ENCODE measurements at regions not wholly inside any gene's neighbourhood (a gene's known extent, or its start where the extent isn't known, plus 50 kb on each side); places are given as distances from the start of the nearest gene placed in this dataset.
A peak's percentile ranks its signal among the peaks of the same experiment; 100 is the strongest.
"Not testable (repeated sequence)": the region's sequence is repeated elsewhere in the genome, so short reads cannot be mapped to it uniquely, and the experiment has no call there.

DNA sequence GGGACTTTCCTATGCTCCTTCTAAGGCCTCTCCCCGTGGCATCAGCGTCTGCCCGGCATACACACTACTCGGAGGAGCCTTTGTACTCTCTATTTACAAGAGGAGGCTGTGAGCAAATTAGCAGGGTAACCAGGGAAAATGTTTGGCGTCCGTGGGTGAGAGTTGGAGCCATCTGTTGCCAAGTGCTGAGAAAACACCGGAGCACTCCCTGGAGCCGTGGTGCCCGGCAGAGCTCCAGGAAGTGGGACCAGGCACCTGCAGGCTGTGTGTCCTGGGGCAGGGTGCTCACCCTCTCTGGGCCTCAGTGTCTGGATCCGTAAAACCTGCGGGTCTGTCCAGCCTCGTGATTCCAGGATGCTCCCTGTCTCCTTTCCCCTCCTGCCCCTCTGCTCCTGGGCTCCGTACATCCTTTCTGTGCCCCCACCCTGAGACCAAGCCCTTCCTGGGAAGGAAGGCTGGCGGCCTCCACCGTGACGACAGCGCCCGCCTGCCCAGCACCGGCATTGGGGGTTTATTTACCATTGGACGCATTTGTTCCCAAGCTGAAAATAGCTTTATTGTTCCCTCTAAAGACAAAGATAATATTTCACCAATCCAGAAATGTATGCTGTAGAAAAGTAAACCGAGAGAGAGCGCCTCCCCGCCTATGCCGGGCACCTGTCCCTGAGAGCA, 174.4 kb downstream of the ZNF479 start:
- H3K27me3 ChIP-seq (ENCODE audit: control insufficient read depth in 1 of 2, insufficient read depth in 2 of 2, low read length in 1 of 2); H3K4me1 ChIP-seq (ENCODE audit: control insufficient read depth in 1 of 2, insufficient read depth in 2 of 2, low read length in 2 of 2); intact Hi-C loops (cut with DNase I); H3K4me3 ChIP-seq (ENCODE audit: low read length in 2 of 2); H3K9me3 ChIP-seq (ENCODE audit: control insufficient read depth, low read length); H3K27ac ChIP-seq (ENCODE audit: low read depth in 1 of 2, low read length in 2 of 2); H3K36me3 ChIP-seq (ENCODE audit: control insufficient read depth in 1 of 2, insufficient read depth in 2 of 2, low read length in 1 of 2): not testable (repeated sequence)
- ATAC-seq (ENCODE audit: low FRiP score) (peak; percentile 34), DNase-seq (peak in 1 of 2 donors; percentile 10)
- 86 to 94% methylated on average over 11 to 13 of the region's 24 CpGs for WGBS, 2 donors

- DNase-seq; H3K9me3 ChIP-seq (ENCODE audit: control insufficient read depth, low read length); intact Hi-C loops (cut with DNase I); H3K36me3 ChIP-seq (ENCODE audit: control insufficient read depth in 1 of 2, insufficient read depth in 2 of 2, low read length in 1 of 2); H3K27me3 ChIP-seq (ENCODE audit: control insufficient read depth in 1 of 2, insufficient read depth in 2 of 2, low read length in 1 of 2); H3K27ac ChIP-seq (ENCODE audit: low read depth in 1 of 2, low read length in 2 of 2); H3K4me3 ChIP-seq (ENCODE audit: low read length in 2 of 2); H3K4me1 ChIP-seq (ENCODE audit: control insufficient read depth in 1 of 2, insufficient read depth in 2 of 2, low read length in 2 of 2); ATAC-seq (ENCODE audit: low FRiP score): not testable (repeated sequence)
- 85 to 89% methylated on average over 2 to 3 of the region's 4 CpGs for WGBS, 2 donors
These were observed 175.2 kb downstream of the ZNF479 start for GRCh38 chr7:56957086-56957485.

DNA sequence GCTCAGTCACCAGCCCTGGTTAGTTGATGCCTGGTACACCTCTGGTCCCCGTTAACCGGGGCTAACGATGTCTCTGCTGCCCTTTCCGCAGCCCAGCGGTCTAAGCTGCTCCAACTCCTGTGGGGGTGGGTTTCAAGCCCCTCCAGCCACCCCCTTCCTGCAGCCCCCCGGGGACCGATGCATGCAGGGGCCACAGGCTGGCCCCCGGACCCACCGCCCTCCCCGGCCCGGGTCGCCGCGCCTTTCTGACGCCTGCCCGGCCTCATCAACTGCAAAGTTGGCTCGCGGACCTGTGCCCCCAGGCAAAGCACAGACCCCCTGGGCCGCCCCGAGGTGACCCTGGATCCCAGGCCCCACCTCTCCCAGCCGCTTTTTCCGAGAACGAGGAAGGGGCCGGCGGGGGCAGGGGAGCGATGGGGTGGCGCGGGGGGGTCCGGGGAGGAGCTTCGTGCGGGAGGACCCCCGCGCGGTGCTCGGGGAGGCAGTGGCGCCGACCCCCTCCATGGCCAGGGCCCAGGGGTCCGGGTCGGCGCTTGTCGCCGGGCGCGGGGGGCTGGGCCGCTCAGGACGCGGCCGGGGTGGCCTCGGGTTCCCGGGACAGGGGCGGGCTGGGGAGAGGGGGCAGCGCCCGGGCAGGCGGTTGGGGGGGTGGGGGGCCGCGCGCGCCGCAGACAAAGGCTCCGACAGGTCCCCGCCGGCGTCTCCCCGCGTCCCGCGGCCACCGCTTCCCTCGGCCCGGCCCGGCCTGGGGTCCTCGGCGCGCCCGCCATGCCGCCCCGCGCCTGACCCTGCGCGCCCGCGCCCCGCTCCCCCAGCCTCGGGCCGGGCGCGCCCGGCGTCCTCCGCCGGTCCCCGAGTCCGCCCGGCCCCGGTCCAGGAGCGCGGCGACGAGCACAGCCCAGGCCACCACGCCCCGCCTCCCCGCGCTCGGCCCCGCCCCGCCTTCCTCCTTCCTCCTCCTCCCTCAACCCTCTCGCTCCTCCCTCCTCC, 183.6 kb downstream of the ZNF479 start:
- intact Hi-C loops (cut with DNase I); H3K9me3 ChIP-seq (ENCODE audit: control insufficient read depth, low read length); H3K27ac ChIP-seq (ENCODE audit: low read depth in 1 of 2, low read length in 2 of 2); H3K4me3 ChIP-seq (ENCODE audit: low read length in 2 of 2); H3K36me3 ChIP-seq (ENCODE audit: control insufficient read depth in 1 of 2, insufficient read depth in 2 of 2, low read length in 1 of 2); H3K27me3 ChIP-seq (ENCODE audit: control insufficient read depth in 1 of 2, insufficient read depth in 2 of 2, low read length in 1 of 2); H3K4me1 ChIP-seq (ENCODE audit: control insufficient read depth in 1 of 2, insufficient read depth in 2 of 2, low read length in 2 of 2); DNase-seq; ATAC-seq (ENCODE audit: low FRiP score): not testable (repeated sequence)
- 55 to 57% methylated on average over 16 to 19 of the region's 107 CpGs for WGBS, 2 donors

DNA sequence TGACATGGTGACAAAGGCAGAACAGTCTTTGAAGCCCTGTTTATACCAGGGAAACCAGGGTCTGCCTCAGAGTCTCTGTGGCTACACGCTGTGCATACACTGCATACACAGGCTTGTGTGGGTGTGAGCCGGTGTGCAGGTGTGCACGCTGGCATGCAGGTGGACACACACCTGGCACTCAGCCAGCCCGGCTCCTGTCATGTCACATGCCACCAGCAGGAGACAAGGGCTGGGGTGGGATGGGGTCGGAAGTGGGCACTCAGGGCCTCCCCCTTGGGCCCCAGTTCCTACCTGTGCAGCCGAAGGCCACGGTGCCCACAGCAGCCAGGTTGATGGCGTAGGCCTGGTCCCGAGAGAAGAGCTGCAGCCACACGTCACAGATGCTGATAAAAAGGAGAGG, 192.2 kb downstream of the ZNF479 start:
- H3K4me1 ChIP-seq (ENCODE audit: control insufficient read depth in 1 of 2, insufficient read depth in 2 of 2, low read length in 2 of 2); intact Hi-C loops (cut with DNase I); H3K27ac ChIP-seq (ENCODE audit: low read depth in 1 of 2, low read length in 2 of 2); H3K36me3 ChIP-seq (ENCODE audit: control insufficient read depth in 1 of 2, insufficient read depth in 2 of 2, low read length in 1 of 2); H3K4me3 ChIP-seq (ENCODE audit: low read length in 2 of 2); H3K27me3 ChIP-seq (ENCODE audit: control insufficient read depth in 1 of 2, insufficient read depth in 2 of 2, low read length in 1 of 2); ATAC-seq (ENCODE audit: low FRiP score); DNase-seq; H3K9me3 ChIP-seq (ENCODE audit: control insufficient read depth, low read length): not testable (repeated sequence)
- WGBS, 2 donors = 87 to 97% methylated on average over 4 of the region's 10 CpGs

DNA sequence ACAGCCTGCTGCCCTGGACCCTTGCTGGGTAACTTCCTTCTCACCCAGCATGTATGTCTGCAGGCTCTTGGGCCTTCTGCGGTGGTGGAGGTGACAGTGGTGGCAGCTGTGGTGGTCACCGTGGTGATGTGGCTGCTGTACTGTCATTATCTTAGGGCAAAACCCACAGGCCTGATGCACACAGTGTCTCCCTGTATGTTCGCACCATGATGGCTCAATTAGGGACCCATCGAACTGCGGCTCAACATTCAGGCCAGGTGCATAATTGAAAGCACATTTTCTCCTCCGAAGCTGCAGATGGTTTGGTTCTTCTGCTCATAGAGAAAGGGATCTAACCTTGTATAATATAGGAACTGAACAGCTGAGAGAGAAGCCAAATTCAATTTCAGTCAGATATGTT, 208.3 kb downstream of the ZNF479 start:
- H3K36me3 ChIP-seq (ENCODE audit: control insufficient read depth in 1 of 2, insufficient read depth in 2 of 2, low read length in 1 of 2); H3K27ac ChIP-seq (ENCODE audit: low read depth in 1 of 2, low read length in 2 of 2); H3K4me1 ChIP-seq (ENCODE audit: control insufficient read depth in 1 of 2, insufficient read depth in 2 of 2, low read length in 2 of 2); H3K27me3 ChIP-seq (ENCODE audit: control insufficient read depth in 1 of 2, insufficient read depth in 2 of 2, low read length in 1 of 2); H3K4me3 ChIP-seq (ENCODE audit: low read length in 2 of 2); DNase-seq; ATAC-seq (ENCODE audit: low FRiP score); H3K9me3 ChIP-seq (ENCODE audit: control insufficient read depth, low read length); intact Hi-C loops (cut with DNase I): not testable (repeated sequence)
- 81 to 84% methylated on average over 4 of the region's 6 CpGs for WGBS, 2 donors

GRCh38 chr7:56910973-56911372, 221.3 kb downstream of the ZNF479 start:
- H3K27me3 ChIP-seq (ENCODE audit: control insufficient read depth in 1 of 2, insufficient read depth in 2 of 2, low read length in 1 of 2); H3K4me3 ChIP-seq (ENCODE audit: low read length in 2 of 2); H3K4me1 ChIP-seq (ENCODE audit: control insufficient read depth in 1 of 2, insufficient read depth in 2 of 2, low read length in 2 of 2); H3K9me3 ChIP-seq (ENCODE audit: control insufficient read depth, low read length); intact Hi-C loops (cut with DNase I); ATAC-seq (ENCODE audit: low FRiP score); H3K36me3 ChIP-seq (ENCODE audit: control insufficient read depth in 1 of 2, insufficient read depth in 2 of 2, low read length in 1 of 2); DNase-seq; H3K27ac ChIP-seq (ENCODE audit: low read depth in 1 of 2, low read length in 2 of 2): not testable (repeated sequence)
- 66 to 74% methylated on average over 5 to 6 of the region's 8 CpGs for WGBS, 2 donors

- intact Hi-C loops (cut with DNase I); DNase-seq; H3K27ac ChIP-seq (ENCODE audit: low read depth in 1 of 2, low read length in 2 of 2); H3K4me3 ChIP-seq (ENCODE audit: low read length in 2 of 2); ATAC-seq (ENCODE audit: low FRiP score); H3K36me3 ChIP-seq (ENCODE audit: control insufficient read depth in 1 of 2, insufficient read depth in 2 of 2, low read length in 1 of 2); H3K27me3 ChIP-seq (ENCODE audit: control insufficient read depth in 1 of 2, insufficient read depth in 2 of 2, low read length in 1 of 2); H3K4me1 ChIP-seq (ENCODE audit: control insufficient read depth in 1 of 2, insufficient read depth in 2 of 2, low read length in 2 of 2); H3K9me3 ChIP-seq (ENCODE audit: control insufficient read depth, low read length): not testable (repeated sequence)
- WGBS, 2 donors = 56 to 59% methylated on average over 3 of the region's 3 CpGs
These were observed 242.8 kb downstream of the ZNF479 start for GRCh38 chr7:56889454-56889853.

GRCh38 chr7:56885132-56885531, 247.1 kb downstream of the ZNF479 start:
- WGBS, 2 donors = 62 to 90% methylated on average over 2 to 3 of the region's 6 CpGs
- not testable (repeated sequence) for ATAC-seq (ENCODE audit: low FRiP score)

More at GRCh38 chr7:56885132-56885531, 247.1 kb downstream of the ZNF479 start:
- intact Hi-C loops (cut with DNase I); H3K9me3 ChIP-seq (ENCODE audit: control insufficient read depth, low read length); H3K27me3 ChIP-seq (ENCODE audit: control insufficient read depth in 1 of 2, insufficient read depth in 2 of 2, low read length in 1 of 2); H3K4me3 ChIP-seq (ENCODE audit: low read length in 2 of 2); H3K36me3 ChIP-seq (ENCODE audit: control insufficient read depth in 1 of 2, insufficient read depth in 2 of 2, low read length in 1 of 2); DNase-seq; H3K27ac ChIP-seq (ENCODE audit: low read depth in 1 of 2, low read length in 2 of 2); H3K4me1 ChIP-seq (ENCODE audit: control insufficient read depth in 1 of 2, insufficient read depth in 2 of 2, low read length in 2 of 2): not testable (repeated sequence)

Measured in aorta (tissue), 5 donors.